Ishikawa (cell line): ENCODE measurements at regions not wholly inside any gene's neighbourhood (a gene's known extent, or its start where the extent isn't known, plus 50 kb on each side); places are given as distances from the start of the nearest gene placed in this dataset.

Source experiments
- CEBPB ChIP-seq: IDR thresholded peaks from 2 replicates; pipeline ENCODE4 v1.6.1; 2012
- CREB1 ChIP-seq: IDR thresholded peaks from 2 replicates; pipeline ENCODE4 v1.6.1; 2012; ENCODE audit warnings: low read depth
- EGR1 ChIP-seq: IDR thresholded peaks from 2 replicates; pipeline ENCODE4 v1.6.1; 2012
- EP300 ChIP-seq: IDR thresholded peaks from 2 replicates; pipeline ENCODE4 v1.6.1; 2012; ENCODE audit warnings: borderline replicate concordance
- MAX ChIP-seq: IDR thresholded peaks from 2 replicates; pipeline ENCODE4 v1.6.1; 2012
- NFIC ChIP-seq: IDR thresholded peaks from 2 replicates; pipeline ENCODE4 v1.6.1; 2012
- RAD21 ChIP-seq: IDR thresholded peaks from 2 replicates; pipeline ENCODE4 v1.6.1; 2012; ENCODE audit warnings: low read depth
- REST ChIP-seq: IDR thresholded peaks from 2 replicates; pipeline ENCODE4 v1.6.1; 2012; ENCODE audit warnings: low read depth, mild to moderate bottlenecking
- TAF1 ChIP-seq: IDR thresholded peaks from 2 replicates; pipeline ENCODE4 v1.6.1; 2012; ENCODE audit warnings: low read depth, mild to moderate bottlenecking
- USF1 ChIP-seq: IDR thresholded peaks from 2 replicates; pipeline ENCODE4 v1.6.1; 2012
- YY1 ChIP-seq: IDR thresholded peaks from 2 replicates; pipeline ENCODE4 v1.6.1; 2012; ENCODE audit warnings: low read depth

GRCh38 chr1:30385246-30385995, 338.0 kb downstream of the MATN1 start:
- no peak for TF ChIP-seq EP300
- no peak for TF ChIP-seq YY1
- TF ChIP-seq RAD21 = no peak
- TF ChIP-seq EGR1 = no peak
- TF ChIP-seq REST = no peak
- TF ChIP-seq USF1 = no peak
- no peak for TF ChIP-seq MAX
- TF ChIP-seq NFIC = no peak
- TF ChIP-seq TAF1 = no peak
- TF ChIP-seq CEBPB = no peak
- TF ChIP-seq CREB1 = no peak
